ENCODE measurements at regions not wholly inside any gene's neighbourhood (a gene's known extent, or its start where the extent isn't known, plus 50 kb on each side); places are given as distances from the start of the nearest gene placed in this dataset.

DNA sequence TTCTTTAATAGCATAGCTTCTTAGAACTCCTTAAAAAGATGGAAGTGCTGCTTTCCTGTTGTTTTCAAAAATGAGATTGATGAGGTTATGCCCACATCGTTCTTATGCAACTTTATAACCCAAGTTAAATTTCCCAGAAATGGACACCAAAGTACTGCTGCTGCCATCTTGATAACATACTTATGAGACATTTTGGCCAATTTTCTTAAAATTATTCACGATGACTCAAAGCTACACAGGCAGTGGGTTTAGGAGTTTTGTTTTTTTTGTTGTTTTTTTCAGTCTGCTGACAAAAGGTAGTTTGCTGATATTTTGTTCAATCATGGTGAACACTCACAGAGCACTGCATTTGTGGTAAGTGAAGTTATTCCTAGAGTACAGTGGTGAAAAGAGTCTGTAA is 54.9 kb upstream of the RFC3 start:
- no peak for DNase-seq

DNA sequence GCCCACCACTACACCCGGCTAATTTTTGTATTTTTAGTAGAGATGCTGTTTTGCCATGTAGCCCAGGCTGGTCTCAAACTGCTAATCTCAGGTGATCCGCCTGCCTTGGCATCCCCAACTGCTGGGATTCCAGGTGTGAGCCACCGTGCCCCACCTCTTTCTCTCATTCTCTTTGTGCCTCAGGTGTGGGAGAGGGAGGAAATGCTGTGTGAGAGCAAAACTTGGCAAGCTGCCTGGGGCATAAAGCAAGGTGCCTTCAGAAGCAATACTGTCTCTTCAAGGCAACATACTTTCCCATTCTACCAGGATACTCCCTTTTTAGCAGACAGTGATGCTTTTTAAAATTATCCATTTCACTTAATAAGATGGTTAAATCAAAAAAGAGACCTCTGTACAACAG is 53.2 kb upstream of the RFC3 start:
- no peak for DNase-seq

GRCh38 chr13:33766329-33767123 is 51.4 kb upstream of the RFC3 start:
- no peak for DNase-seq

GRCh38 chr13:33767140-33767539 is 50.8 kb upstream of the RFC3 start:
- DNase-seq: no peak

Measured in activated CD4-positive, alpha-beta T cell treated with anti-CD3 and anti-CD28 coated beads, Interleukin-2, amount 50 U/mL, for 1 hour (primary cell).